ENCODE measurements at regions not wholly inside any gene's neighbourhood (a gene's known extent, or its start where the extent isn't known, plus 50 kb on each side); places are given as distances from the start of the nearest gene placed in this dataset.

GRCh38 chr5:68749077-68749476, 344.7 kb upstream of the SLC30A5 start:
- TF ChIP-seq CTCF (IDR thresholded peaks at IDR 0.05), result no peak
- TF ChIP-seq EP300 (IDR thresholded peaks at IDR 0.05), result no peak

Data from gastroesophageal sphincter (tissue), 3 donors.